Activated CD8-positive, alpha-beta memory T cell treated with anti-CD3 and anti-CD28 coated beads for 24 hours (primary cell): ENCODE measurements at regions not wholly inside any gene's neighbourhood (a gene's known extent, or its start where the extent isn't known, plus 50 kb on each side); places are given as distances from the start of the nearest gene placed in this dataset.

Experiments used
- DNase-seq: peaks from one replicate; pipeline ENCODE4 v3.0.0-alpha.2; 2020

DNA sequence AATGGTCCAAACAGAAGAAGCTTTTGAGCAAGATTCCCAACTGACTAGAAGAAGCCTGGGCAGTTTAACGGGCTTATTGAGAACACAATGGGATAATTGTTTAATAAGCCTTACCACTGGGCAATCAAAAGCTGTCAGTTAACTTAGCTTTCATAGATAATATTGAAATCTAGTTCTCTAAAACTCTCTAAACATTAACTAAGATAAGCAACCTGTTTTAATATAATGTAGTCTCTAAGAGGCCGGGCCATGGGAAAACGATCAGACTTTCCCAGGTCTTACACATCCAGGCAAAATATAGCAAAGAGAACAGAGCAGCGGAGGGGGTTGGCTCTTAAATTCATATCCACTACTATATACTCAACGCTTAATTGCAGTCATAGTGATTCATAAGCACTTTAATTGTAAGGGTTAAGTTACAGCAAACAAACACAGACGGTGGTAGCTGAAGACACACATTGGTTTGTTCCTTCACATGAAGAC lies 128.0 kb upstream of the FAM83B start:
- DNase-seq = no peak

GRCh38 chr6:54719131-54719530 lies 127.4 kb upstream of the FAM83B start:
- no peak for DNase-seq

DNA sequence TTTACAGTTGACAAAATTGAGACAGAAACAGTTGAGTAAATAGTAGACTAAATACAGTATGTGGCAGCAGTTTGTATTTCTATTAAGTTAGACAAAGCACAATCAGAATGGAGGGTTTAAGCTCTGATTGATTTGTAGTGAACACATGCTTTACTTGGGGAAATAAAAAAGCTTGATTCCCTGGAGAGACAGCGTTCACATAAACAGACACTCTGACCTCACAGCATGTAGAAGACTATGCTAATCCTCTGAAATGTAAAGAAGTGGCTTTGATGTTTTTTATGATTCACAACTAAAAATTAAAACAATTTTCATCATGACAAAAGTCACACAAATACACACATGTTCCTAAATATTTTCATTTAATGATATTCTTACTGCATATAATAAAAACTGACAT lies 126.9 kb upstream of the FAM83B start:
- no peak for DNase-seq

DNA sequence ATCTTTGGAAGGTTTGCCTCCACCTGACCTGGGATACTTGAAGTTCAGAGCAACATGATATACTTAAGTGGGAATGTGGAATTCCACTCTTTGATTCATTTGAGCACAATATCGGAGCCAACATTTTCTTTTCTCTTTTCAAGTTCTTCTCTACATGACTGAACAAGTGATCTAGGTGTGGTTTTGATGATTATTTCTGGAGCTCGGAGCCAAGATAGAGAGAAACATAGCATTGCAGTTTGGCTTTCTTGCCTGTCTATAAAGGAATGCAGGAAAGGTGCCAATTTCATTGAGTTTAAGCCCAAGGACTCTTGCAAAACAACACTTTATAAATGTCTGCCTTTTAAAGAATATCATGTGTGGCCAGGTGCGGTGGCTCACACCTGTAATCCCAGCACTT lies 124.2 kb upstream of the FAM83B start:
- no peak for DNase-seq

- DNase-seq = no peak
Observed at GRCh38 chr6:54729716-54730115, 116.9 kb upstream of the FAM83B start.

DNA sequence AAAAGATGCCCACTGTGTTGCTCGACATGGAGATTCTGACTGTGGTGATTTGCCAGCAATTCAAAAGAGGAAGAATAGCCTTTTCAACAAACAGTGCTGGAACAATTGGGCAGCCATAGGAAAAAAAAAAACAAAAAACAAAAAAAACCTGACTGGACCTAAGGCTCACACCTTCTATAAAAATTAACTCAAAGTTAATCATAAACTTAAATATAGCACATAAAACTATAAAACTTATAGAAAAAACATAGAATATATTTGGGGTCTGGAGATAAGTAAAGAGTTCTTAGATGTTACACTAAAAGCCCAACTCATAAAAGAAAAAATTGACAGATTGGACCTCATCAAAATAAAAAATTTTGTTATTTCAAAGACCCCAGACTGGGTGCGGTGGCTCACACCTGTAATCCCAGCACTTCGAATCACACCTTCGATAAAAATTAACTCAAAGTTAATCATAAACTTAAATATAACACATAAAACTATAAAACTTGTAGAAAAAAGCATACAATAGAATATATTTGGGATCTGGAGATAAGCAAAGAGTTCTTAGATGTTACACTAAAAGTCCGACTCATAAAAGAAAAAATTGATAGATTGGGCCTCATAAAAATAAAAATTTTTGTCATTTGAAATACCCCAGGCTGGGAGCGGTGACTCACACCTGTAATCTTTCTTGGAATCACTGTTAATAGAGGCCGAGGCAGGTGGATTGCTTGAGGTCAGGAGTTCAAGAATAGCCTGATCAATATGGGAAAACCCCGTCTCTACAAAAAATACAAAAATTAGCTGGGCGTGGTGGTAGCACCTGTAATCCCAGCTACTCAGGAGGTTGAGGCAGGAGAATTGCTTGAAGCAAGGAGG lies 115.6 kb upstream of the FAM83B start:
- no peak for DNase-seq

DNA sequence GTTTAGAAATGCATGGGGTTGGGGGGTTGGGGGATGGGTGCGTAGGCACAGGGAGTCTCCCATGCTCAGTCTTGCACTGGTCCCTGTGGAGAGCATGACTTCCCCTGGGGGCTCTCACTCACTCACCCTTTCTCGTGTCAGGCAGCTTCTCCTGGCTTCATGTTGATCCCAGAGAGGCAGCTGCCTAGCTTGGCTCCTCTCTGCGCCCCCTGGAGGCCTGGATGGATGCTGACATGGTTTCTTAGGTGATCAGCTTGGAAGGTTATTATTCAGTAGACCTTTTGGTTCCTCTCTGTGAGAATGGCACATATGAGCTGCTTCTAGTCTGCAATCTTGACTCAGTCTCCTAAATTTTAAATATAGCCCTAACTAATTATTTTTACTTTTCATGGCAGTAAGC lies 109.3 kb upstream of the FAM83B start:
- no peak for DNase-seq

DNA sequence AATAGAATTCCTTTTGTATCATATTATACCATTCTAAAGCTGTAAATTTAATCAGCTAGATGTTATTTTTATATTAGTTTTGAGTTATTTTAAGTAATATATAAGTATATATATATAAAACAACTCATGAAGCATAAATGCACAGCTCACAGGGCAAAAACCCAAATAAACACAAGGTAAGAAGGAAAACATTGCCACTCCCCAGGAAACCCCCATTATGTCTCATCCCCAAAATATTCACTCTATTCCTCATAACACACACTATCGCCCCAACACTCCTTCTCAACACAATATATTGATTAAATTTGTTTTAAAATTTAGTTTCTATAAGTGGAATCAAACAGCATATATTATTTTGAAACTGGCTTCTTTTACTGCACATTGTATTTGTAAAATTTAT lies 98.6 kb upstream of the FAM83B start:
- no peak for DNase-seq

DNA sequence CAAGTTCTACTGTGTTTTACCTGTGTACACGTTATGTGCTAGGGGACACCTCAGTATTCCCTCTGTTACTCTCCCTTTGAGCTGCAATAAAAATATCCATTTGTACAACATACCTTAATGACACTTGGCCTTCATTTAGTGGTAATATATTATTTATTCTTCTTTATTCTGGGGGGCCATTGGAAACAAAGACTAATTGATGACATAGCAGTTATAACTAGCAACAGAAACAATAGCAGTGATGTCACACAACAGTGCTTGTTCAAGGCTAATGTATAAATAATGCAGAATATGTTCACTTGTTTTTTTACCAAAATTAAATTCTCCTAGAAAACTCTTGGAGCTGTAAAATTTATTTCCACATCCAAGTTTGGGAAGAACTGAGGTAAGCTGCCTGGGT lies 92.2 kb upstream of the FAM83B start:
- DNase-seq = no peak

- DNase-seq = no peak
Observed at GRCh38 chr6:54758340-54758739, 88.2 kb upstream of the FAM83B start.

GRCh38 chr6:54768494-54768893 lies 78.1 kb upstream of the FAM83B start:
- DNase-seq = no peak

- no peak for DNase-seq
Observed at GRCh38 chr6:54770328-54770727, 76.2 kb upstream of the FAM83B start.

GRCh38 chr6:54771968-54772367 lies 74.6 kb upstream of the FAM83B start:
- no peak for DNase-seq

DNA sequence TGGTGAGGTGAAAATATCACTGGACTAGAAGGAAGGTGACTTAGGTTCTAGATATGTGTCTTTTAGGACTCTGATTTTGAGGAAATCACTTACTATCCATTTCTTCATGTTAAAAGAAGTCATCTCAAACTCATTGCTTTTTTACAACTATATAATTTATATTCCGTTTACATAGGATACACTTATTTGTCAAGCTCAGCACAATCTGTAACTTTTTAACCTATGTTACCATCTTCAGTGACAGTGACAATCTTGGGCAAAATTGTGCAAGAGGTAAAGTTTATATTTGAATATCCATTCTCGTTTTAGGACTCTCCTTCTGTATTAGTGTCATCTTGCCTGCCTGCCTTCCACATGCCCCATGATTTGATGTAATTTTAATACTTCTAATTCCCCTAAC lies 74.0 kb upstream of the FAM83B start:
- DNase-seq = no peak

GRCh38 chr6:54775576-54775975 lies 71.0 kb upstream of the FAM83B start:
- DNase-seq = no peak

GRCh38 chr6:54776891-54777290 lies 69.7 kb upstream of the FAM83B start:
- no peak for DNase-seq

- no peak for DNase-seq
Observed at GRCh38 chr6:54778731-54779130, 67.8 kb upstream of the FAM83B start.

- no peak for DNase-seq
Observed at GRCh38 chr6:54784011-54784410, 62.6 kb upstream of the FAM83B start.

DNA sequence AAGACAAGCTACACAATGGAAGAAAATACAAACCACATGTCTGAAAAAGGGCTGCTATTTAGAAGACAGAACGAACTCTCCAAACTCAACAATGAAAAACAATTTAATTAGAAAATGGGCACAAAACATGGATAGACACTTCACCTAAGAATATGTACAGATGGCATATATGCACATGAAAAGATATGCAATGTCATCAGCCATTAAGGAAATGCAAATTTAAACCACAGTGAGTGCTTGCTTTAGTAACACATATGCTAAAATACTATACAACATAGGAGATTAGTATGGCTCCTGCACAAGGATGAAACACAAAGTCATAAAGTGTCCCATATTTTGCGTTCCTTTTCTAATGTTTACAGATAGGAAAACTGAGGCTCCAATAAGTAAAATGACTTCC lies 60.4 kb upstream of the FAM83B start:
- no peak for DNase-seq

GRCh38 chr6:54787825-54788224 lies 58.7 kb upstream of the FAM83B start:
- no peak for DNase-seq
